Transverse colon (tissue), 4 donors: ENCODE measurements at regions not wholly inside any gene's neighbourhood (a gene's known extent, or its start where the extent isn't known, plus 50 kb on each side); places are given as distances from the start of the nearest gene placed in this dataset.
A peak's percentile ranks its signal among the peaks of the same experiment; 100 is the strongest.

Experiments
- DNase-seq: peaks from one replicate; pipeline ENCODE4 v3.0.0-alpha.2; 2019
- H3K27ac ChIP-seq, 4 donors: fragments of 200-600 bp; sonication (generic); 2 replicates each; pipeline ENCODE4 v1.5.1; 2016 to 2018; ENCODE audit warnings: inconsistent platforms in 4 of 4
- H3K27me3 ChIP-seq: fragments of 200-600 bp; sonication (generic); 2 replicates; pipeline ENCODE4 v1.5.1; 2017; ENCODE audit warnings: inconsistent platforms
- H3K36me3 ChIP-seq, 4 donors: fragments of 200-600 bp; sonication (generic); 2 replicates each; pipeline ENCODE4 v1.5.1; 2017 to 2019; ENCODE audit warnings: inconsistent platforms in 4 of 4
- H3K4me1 ChIP-seq, 4 donors: fragments of 200-600 bp; sonication (generic); 2 replicates each; pipeline ENCODE4 v1.5.1; 2017 to 2020; ENCODE audit warnings: inconsistent platforms in 4 of 4
- H3K4me3 ChIP-seq, 4 donors: fragments of 200-600 bp; sonication (generic); 1 replicate in 1 of 4; 2 replicates in 3 of 4; pipeline versions ENCODE4 v1.5.1 to v1.6.1; 2017 to 2019; ENCODE audit warnings: inconsistent platforms in 4 of 4
- H3K9me3 ChIP-seq, 2 donors: fragments of 200-600 bp; sonication (generic); 2 replicates each; pipeline ENCODE4 v1.5.1; 2017 to 2019; ENCODE audit warnings: inconsistent platforms in 2 of 2
- CTCF ChIP-seq, 5 experiments: fragments of 200-600 bp in 3 of 5; fragments of 450-650 bp in 2 of 5; sonication (generic) in 3 of 5; IDR thresholded peaks; 1 replicate in 2 of 5; 2 replicates in 3 of 5; pipeline ENCODE4 v1.5.1; 2016 to 2017; ENCODE audit warnings: antibody characterized with exemption in 5 of 5, inconsistent platforms in 3 of 5, mild to moderate bottlenecking in 2 of 5, moderate library complexity in 1 of 5
- EP300 ChIP-seq: sonication (generic); formaldehyde crosslinking; IDR thresholded peaks from one replicate; pipeline ENCODE4 v1.6.1; 2017; ENCODE audit warnings: antibody characterized with exemption, low read depth
- POLR2A ChIP-seq: fragments of 450-650 bp; IDR thresholded peaks from one replicate; pipeline ENCODE4 v1.6.1; 2016; ENCODE audit warnings: antibody characterized with exemption, mild to moderate bottlenecking, moderate library complexity
- POLR2AphosphoS5 ChIP-seq, 3 donors: sonication (generic); formaldehyde crosslinking; IDR thresholded peaks; one replicate each; pipeline ENCODE4 v1.6.1; 2016; ENCODE audit warnings: antibody characterized with exemption in 3 of 3
- WGBS, 2 donors: methylation state at CpG; one replicate each; pipeline ENCODE4 v1.1.5; 2018; ENCODE audit warnings: low coverage in 1 of 2; 5-methylcytosine and 5-hydroxymethylcytosine counted together
- in situ Hi-C, 4 donors: fragments of 200-750 bp; cut with MboI; loops; one replicate each; pipeline versions ENCODE4 v1.15.0 to v1.15.1; 2017; ENCODE audit warnings: low sequenced_read_pairs in 3 of 4, low pct_ligation_motif_present in 1 of 4, low pct_unique_long_range_greater_than_20kb in 1 of 4
- intact Hi-C: fragments of 100-400 bp; cut with DNase I; formaldehyde crosslinking; loops from one replicate; pipeline ENCODE4 v1.15.1; 2023; ENCODE audit warnings: low total_unique reads

DNA sequence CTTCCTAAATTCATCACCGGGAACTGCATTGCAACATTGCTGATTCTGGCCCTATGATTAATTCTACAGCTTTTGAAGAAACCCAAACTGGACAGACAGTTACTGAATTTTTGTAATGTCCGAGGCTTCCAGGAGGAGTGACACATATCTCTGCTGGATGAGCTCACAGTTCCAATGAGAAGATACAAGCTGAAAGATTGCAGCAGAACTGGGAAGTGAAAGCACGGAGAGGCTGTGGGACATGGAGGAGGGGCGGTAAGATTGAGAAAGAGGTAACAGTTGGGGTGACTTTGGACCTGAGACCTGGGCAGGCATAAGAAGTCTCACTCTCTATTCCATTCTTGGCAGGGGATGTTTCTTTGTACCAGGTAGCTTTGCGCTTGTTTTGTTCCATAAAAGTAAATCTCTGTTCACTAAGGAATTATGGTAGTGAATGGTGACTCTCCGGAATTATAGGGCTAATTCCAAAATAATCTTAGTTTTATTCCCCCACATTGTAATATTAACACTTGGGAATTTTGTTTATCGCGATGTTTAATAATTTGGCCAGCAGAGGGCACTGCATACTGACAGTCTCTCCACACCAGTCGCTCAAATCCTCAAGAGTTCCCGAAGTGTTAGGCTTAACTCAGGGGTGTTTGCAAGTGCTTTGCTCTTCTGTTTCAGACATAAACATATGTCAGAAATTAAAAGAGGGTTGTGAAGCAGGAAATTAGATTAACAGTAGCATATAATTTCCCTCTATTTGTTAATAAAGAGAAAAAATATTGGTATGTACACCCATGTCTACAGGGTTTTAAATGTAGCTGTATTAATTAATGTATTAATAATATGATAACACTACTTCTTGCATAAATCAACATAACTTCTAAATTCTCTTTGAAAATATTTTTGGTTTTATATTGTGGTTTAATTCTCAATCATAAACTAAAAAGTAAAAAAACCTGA, 201.4 kb downstream of the SOCS6 start:
- in situ Hi-C loops (no loop called here), intact Hi-C loops (no loop called here)
- 17 to 18% methylated on average over 7 to 10 of the region's 10 CpGs for WGBS, 2 donors
- no peak overlapping the region for H3K27ac ChIP-seq
- peaks cover 0 to 4% (median 0%) of the 10 kb centered on the region in 4 donors for H3K4me1 ChIP-seq
- H3K27me3 ChIP-seq = no peaks in the 10 kb centered on the region
- no peak overlapping the region for H3K4me3 ChIP-seq
- H3K9me3 ChIP-seq = no peaks in the 10 kb centered on the region
- peak; percentile 27 for DNase-seq
- H3K36me3 ChIP-seq = no peaks in the 10 kb centered on the region
- no peak for TF ChIP-seq POLR2AphosphoS5 (IDR thresholded peaks at IDR 0.05)
- TF ChIP-seq EP300 = no peak
- peak; percentile 35 to 67 (median 63) for TF ChIP-seq CTCF (IDR thresholded peaks at IDR 0.05)
- no peak for TF ChIP-seq POLR2A

DNA sequence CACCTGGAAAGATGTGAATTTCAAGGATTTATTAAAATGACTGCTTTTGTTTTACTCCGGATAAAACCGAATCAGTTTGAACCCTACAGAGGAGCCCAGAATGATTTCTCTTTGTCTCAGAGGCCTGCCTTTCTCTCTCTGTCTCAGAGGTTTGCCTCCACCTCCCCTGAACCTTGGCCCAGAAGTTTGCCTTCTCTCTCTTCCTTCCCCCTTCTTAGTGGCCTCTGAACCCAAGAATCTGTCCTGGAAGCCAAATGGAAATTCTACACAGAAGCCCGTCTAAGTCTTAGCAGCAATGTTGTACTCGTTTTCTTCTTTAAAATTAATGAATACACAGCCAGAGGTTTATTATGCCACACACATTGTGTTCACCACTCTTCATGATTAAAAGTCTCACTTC, 200.7 kb downstream of the SOCS6 start:
- in situ Hi-C loops = no loop called here
- H3K27ac ChIP-seq = no peak overlapping the region
- DNase-seq = no peak
- no peaks in the 10 kb centered on the region for H3K27me3 ChIP-seq
- 34 to 46% methylated on average over 4 of the region's 4 CpGs for WGBS, 2 donors
- intact Hi-C loops = no loop called here
- TF ChIP-seq POLR2AphosphoS5 (IDR thresholded peaks at IDR 0.05) = no peak
- no peak for TF ChIP-seq POLR2A
- TF ChIP-seq EP300 = no peak
- no peak for TF ChIP-seq CTCF (IDR thresholded peaks at IDR 0.05)
- no peak overlapping the region for H3K4me3 ChIP-seq
- H3K36me3 ChIP-seq = no peaks in the 10 kb centered on the region
- no peaks in the 10 kb centered on the region for H3K9me3 ChIP-seq
- H3K4me1 ChIP-seq = peaks cover 0 to 4% (median 0%) of the 10 kb centered on the region in 4 donors

GRCh38 chr18:70469916-70470315, 181.1 kb downstream of the SOCS6 start:
- in situ Hi-C loops = no loop called here
- no peak for DNase-seq

More at GRCh38 chr18:70469916-70470315, 181.1 kb downstream of the SOCS6 start:
- Histone ChIP-seq H3K4me3 (no peak overlapping the region), H3K27me3 (no peaks in the 10 kb centered on the region), H3K36me3 (no peaks in the 10 kb centered on the region), H3K4me1 (no peaks in the 10 kb centered on the region), H3K27ac (no peak overlapping the region), H3K9me3 (no peaks in the 10 kb centered on the region)
- 42 to 80% methylated on average over 1 to 5 of the region's 5 CpGs for WGBS, 2 donors
- TF ChIP-seq POLR2AphosphoS5 (IDR thresholded peaks at IDR 0.05) (no peak), CTCF (IDR thresholded peaks at IDR 0.05) (no peak), POLR2A (no peak), EP300 (no peak)
- intact Hi-C loops = no loop called here
